ENCODE measurements at regions not wholly inside any gene's neighbourhood (a gene's known extent, or its start where the extent isn't known, plus 50 kb on each side); places are given as distances from the start of the nearest gene placed in this dataset.

GRCh38 chr21:29228306-29228705 is 70.4 kb upstream of the BACH1 start:
- no peak for DNase-seq

GRCh38 chr21:29230551-29231261 is 68.0 kb upstream of the BACH1 start:
- no peak for DNase-seq

GRCh38 chr21:29231756-29232529 is 66.8 kb upstream of the BACH1 start:
- DNase-seq: no peak

- no peak for DNase-seq
Measured at GRCh38 chr21:29232530-29233255, 66.0 kb upstream of the BACH1 start.

- DNase-seq: peak; percentile 7
Measured at GRCh38 chr21:29233256-29233546, 65.5 kb upstream of the BACH1 start.

GRCh38 chr21:29233611-29234540 is 64.8 kb upstream of the BACH1 start:
- DNase-seq: no peak

GRCh38 chr21:29235714-29236197 is 63.0 kb upstream of the BACH1 start:
- no peak for DNase-seq

- DNase-seq: no peak
Measured at GRCh38 chr21:29236201-29236600, 62.5 kb upstream of the BACH1 start.

- DNase-seq: no peak
Measured at GRCh38 chr21:29237110-29238052, 61.3 kb upstream of the BACH1 start.

- DNase-seq: no peak
Measured at GRCh38 chr21:29238053-29238966, 60.4 kb upstream of the BACH1 start.

- DNase-seq: no peak
Measured at GRCh38 chr21:29238967-29239290, 59.8 kb upstream of the BACH1 start.

- no peak for DNase-seq
Measured at GRCh38 chr21:29240136-29240535, 58.6 kb upstream of the BACH1 start.

GRCh38 chr21:29242201-29242600 is 56.5 kb upstream of the BACH1 start:
- DNase-seq: no peak

GRCh38 chr21:29243188-29243587 is 55.5 kb upstream of the BACH1 start:
- no peak for DNase-seq

GRCh38 chr21:29245104-29245643 is 53.5 kb upstream of the BACH1 start:
- no peak for DNase-seq

- DNase-seq: no peak
Measured at GRCh38 chr21:29245863-29246262, 52.9 kb upstream of the BACH1 start.

GRCh38 chr21:29246614-29247013 is 52.1 kb upstream of the BACH1 start:
- DNase-seq: no peak

GRCh38 chr21:29248124-29248523 is 50.6 kb upstream of the BACH1 start:
- DNase-seq: no peak

All from CD4-positive, alpha-beta T cell treated with Interleukin-17A for 4 hours (primary cell).